ENCODE measurements at regions not wholly inside any gene's neighbourhood (a gene's known extent, or its start where the extent isn't known, plus 50 kb on each side); places are given as distances from the start of the nearest gene placed in this dataset.
"Not testable (repeated sequence)": the region's sequence is repeated elsewhere in the genome, so short reads cannot be mapped to it uniquely, and the experiment has no call there.

DNA sequence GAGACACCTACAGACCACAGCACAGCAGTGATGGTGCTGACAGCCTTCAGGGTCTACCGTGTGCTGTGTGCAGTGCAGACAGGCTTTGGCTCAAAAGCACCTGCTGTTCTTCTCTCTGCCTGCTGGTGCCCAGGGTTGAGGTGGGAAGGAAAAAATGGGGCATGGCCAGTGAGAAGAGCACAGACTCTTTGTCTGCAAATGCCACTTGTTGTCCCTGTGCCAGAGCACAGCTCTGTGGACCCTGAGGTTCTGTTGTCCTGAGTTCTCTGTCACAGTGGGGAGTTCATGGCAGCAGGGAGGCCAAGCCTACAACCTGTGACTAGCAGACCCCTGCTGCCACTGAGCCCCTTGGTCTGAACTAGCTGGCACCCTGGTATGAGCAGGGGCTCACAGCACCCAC is 376.7 kb downstream of the GLRX3 start:
- no peak for DNase-seq (ENCODE audit: low spot score)

DNA sequence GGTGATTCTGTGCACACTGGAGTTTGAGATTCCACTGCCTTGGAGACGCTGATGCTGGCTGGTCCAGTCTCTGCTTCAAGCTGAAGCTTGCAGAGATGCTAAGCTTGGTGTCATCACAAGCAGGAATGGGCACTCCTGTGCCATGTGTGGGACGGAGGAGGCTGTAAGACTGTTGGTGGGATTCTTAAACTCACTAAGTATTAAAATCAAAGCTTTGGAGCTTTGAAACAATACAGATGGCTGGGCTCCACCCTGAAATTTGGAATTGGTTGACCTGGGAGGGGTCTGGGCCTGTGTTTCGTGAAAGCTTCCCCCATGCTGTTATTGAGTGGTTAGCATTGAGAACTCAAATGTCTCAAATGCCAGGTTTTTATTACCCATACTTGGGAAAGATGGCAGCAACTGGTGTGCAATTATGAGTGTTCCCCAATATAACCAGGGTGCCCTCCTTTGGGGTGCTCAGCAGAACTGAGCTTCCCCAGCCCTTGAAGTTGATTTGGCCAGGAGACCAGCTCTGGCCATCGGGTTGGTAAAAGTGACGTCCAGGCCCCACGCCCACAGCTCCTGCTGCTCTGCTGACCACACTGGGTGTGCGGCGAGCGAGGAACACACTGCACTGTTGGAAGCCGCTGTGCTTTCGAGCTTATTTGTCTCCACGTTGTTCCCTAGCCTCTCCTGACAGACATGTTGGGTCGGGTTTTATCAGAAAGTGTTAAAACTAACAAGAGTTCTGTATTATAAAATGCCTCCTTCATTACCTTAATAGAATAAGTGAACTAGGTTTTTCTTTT is 377.7 kb downstream of the GLRX3 start:
- no peak for DNase-seq (ENCODE audit: low spot score)

DNA sequence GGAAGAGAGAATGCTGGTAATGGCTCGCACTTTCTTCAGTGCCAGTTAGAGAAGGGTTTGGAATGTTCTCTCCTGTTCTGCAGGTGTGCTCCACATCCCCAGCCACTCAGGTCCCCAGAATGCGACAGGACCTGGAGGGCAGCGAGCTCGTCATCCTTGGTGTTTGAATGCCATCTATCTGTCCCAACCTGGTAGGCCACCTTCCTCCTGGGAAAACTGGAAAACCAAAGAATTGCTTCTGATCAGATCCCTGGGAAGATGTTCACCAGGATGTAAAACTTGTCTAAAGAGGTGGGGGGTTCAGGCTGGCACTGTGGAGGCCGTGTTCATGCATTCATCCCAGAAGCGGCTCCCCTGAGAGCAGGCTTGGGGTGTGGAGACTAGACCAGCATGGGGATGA is 379.5 kb downstream of the GLRX3 start:
- DNase-seq (ENCODE audit: low spot score) = no peak

DNA sequence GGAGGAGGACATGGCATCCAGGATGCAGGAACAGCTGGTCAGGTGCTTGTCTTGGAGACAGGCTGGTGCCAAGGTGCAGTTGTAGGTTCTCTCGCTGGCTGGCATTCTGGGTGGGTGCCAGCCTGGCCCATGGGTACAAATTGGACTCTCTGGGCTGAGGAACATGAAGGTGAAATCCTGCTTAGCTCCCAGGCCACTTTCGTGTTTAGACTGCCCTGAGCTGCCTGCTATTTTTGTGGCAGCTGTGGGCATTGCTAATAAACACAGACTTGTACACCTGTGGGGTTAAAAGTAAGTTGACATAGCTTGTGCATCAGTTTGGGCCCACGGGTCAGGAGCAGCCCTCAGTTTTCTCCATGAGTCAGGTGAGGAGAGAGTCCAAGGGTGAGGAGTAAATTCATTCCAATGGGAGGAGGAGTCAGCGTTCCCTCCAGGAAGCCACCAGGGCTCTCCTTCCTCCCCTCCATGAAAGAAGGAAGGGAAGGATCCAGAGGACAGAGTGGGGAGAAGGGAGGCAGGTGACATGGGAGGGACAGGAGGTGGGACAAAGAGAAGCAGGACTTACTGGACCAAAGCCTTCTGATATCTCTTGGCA is 380.0 kb downstream of the GLRX3 start:
- no peak for DNase-seq (ENCODE audit: low spot score)

DNA sequence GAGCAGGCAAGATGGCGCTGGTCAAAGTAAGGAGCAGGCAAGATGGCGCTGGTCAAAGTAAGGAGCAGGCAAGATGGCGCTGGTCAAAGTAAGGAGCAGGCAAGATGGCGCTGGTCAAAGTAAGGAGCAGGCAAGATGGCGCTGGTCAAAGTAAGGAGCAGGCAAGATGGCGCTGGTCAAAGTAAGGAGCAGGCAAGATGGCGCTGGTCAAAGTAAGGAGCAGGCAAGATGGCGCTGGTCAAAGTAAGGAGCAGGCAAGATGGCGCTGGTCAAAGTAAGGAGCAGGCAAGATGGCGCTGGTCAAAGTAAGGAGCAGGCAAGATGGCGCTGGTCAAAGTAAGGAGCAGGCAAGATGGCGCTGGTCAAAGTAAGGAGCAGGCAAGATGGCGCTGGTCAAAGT is 382.7 kb downstream of the GLRX3 start:
- DNase-seq (ENCODE audit: low spot score) = not testable (repeated sequence)

DNA sequence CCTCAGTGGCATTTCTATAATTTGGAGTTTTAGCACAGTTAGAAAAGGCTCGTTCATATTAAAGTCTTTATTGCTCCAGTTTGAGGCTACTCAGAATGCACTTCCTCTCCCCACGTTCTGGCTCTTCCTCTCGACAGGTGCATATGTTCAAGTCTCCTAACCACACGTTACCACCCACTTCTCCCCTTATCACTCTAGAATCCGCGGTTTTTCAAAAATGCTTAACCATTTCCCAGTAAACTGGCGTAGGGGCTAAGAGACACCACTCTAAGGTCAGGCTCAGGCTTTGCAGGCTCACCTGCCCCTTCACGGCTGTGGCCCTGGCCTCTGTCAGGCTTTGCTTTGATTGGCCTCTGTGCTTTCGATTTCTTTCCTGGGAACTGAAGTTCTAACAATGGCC is 383.6 kb downstream of the GLRX3 start:
- DNase-seq (ENCODE audit: low spot score) = no peak

DNA sequence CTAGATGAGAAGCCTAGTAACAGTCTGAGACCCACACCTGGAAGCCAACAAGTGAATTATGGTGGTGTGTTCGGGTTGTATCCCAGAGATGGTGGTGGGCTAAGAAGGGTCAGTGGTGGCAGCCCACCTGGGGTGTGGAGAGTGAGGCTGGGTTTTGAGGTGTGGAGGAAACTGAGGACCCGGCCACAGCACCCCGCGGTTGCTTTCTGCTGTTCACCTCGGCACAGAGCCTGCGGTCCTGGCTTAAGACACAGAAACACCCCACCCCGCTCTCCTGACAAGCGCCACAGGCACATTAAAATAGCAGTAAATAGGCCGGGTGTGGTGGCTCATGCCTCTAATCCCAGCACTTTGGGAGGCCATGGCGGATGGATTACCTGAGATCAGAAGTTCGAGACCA is 395.1 kb downstream of the GLRX3 start:
- DNase-seq (ENCODE audit: low spot score) = no peak

DNA sequence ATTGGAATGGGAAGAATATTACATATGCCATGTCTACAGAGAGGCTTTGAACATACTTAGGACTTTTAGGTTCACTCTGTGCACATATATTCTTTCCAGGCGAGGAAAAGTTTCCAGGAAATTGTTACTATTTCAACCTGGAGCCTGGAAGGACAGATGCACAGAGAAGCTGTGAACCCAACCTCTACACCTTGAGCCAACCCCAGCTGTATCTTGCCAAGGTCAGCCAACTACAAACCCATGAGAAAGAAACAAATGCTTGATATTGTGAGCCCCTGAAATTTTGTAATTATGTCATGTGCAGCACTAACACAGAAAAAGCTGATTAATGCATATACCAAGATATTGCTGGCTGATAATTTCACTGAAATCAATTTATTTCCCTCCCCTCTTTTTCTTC is 404.9 kb downstream of the GLRX3 start:
- no peak for DNase-seq (ENCODE audit: low spot score)

DNA sequence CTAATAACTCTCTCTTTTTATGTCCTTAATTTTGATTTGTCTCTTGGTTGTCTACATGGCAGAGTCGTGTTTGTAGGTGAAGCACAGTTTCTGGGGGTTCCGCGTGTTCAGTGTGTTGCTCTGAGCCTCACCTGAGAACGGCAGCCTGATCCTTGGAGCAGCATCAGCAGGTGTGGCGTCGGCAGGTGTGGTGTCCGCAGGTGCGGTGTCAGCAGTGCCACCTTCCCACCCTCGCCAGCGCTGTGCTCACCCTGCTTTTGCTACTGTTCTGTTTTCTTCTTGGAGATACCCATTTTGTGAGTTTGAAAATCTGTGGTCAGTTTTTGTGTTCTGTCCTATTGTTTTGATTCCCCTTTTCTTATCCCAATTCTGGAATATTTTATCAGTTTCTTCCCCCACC is 406.6 kb downstream of the GLRX3 start:
- no peak for DNase-seq (ENCODE audit: low spot score)

DNA sequence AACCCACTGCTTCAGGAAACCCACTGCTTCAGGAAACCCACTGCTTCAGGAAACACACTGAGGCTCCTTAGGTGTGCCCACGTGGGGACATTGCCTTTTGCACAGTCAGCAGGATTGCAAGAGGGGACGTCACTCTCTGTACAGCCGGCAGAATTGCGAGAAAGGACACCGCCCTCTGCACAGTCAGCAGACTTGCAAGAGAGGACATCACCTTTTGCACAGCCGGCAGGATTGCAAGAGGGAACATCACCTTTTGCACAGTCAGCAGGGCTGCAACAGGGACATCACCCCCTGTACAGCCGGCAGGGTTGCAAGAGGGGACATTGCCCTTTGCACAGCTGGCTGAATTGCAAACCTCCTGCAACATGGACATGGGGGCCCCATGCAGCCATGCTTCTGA is 407.6 kb downstream of the GLRX3 start:
- no peak for DNase-seq (ENCODE audit: low spot score)

DNA sequence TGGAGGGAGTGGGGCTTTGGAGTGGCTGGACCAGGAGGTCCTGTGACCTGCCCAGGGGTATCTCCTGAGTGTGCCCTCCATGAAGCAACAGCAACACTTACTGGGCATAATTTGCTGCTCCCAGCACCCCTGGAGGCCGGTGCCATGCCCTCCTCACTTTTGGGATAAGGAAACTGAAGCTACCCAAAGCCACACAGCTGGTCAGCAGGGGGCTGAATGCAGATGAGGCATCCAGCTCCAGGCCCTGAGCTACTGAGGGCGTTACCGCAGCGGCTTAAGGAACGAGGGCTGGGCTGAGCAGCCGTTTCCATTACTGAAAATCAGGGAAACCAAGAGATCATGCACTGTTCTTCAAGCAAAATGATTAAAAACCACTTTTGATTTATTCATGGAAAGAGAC is 408.9 kb downstream of the GLRX3 start:
- DNase-seq (ENCODE audit: low spot score) = no peak

DNA sequence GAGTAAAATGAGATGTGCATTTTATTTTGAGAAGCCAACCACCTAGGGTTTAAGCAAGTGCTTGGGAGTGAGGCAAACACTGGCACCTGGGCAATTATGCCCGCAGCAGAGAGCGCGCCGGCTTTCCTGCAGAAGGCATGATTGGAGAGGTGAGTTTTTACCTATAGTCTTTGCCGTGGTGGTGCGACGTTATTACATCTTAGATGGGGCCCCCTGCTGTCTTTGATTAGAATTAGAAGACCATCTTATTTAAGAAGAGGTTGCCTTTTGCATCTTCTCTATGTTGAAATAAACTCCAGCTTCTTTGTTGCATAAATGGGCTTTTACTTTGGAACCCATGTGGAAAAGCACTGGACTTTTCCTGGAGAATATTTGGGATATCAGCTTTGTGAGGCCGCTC is 409.5 kb downstream of the GLRX3 start:
- DNase-seq (ENCODE audit: low spot score) = no peak

DNA sequence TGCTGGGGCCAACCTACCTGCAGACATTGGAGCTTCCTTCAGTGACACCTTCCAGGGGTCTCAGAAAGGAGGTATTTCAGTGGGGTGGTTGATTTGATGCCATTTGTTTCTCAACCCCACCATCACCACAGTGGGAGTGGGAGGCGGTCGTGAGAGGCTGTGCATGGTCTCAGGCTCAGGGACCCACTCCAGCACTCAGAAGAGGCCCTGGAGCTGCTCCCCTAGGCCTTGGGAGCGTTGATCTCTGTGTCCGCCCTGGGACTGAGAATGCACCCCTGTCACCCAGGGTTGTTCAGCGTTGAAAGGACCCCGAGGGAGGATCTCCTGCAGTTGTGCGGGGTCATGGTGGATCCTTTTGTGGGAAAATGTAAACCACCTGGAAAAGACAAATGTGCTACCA is 410.6 kb downstream of the GLRX3 start:
- no peak for DNase-seq (ENCODE audit: low spot score)

DNA sequence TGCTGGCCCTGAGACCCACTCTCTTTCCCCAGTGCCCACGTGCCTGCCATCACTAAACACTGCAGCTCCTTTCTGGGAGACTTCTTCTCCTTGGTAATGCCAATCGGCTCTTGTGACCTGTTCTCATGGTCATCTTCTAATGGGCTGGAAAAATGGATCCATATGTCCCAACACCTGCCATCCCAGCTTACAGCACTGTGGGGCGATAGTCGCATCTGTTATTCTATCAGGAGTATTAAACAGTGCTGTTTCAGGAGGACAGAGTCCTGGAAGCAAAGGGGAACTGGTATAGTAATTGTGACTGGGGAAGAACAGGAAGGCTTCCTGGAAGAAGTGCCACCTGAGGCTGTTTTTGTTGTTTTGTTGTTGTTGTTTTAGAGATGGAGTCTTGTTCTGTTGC is 411.2 kb downstream of the GLRX3 start:
- no peak for DNase-seq (ENCODE audit: low spot score)

DNA sequence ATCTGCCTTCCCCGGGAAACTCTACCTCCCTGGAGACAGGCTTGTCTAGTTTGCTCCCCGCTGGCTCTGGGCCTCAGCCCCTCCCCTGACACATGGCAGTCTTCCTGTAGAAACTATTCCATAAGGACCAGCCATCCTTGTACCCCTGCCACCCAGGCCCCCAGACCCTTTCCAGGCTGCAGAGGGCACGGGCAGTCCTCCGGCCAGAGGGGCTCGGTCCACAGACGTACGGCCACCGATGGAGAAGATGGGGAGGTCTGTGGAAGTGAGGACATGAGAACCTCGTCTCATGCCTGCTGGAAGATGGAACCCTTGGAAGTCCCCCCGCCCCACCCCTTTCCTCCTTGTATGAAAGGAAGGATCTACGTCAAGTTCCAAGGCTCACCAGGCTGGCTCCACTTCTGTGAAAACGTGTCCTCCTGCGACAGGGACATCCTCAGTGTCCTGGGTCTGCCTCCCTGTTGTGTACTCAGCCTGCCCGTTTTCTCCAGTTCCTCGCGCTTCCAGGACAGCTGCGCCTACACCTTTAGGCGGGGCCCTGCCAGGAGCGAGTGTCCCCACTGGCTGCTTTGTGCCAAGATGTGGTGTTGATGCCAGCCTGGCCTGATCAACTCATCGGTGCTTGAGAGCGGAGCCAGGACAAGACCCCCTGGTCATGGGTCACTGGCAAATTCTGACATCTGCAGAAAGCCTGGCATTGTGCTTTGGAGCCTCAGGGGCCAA is 414.9 kb downstream of the GLRX3 start:
- no peak for DNase-seq (ENCODE audit: low spot score)

DNA sequence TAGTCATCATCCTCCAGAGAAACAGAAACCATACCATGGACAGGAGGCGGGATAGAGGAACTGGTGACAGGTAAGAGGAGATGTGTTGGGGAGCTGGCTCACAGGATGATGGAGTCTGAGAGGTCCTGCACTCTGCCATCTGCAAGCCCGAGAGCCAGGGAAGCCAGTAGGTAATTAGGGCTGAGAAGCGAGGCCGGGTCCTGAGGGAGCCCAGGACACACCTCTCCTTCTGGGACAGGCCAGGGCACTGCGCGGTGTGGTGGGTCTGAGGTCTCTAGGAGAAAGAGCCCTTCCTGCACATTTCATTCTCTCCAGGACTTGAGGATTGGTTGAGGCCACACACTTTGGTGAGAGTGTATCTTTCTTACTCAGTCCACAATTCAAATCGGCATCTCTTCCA is 415.5 kb downstream of the GLRX3 start:
- no peak for DNase-seq (ENCODE audit: low spot score)

DNA sequence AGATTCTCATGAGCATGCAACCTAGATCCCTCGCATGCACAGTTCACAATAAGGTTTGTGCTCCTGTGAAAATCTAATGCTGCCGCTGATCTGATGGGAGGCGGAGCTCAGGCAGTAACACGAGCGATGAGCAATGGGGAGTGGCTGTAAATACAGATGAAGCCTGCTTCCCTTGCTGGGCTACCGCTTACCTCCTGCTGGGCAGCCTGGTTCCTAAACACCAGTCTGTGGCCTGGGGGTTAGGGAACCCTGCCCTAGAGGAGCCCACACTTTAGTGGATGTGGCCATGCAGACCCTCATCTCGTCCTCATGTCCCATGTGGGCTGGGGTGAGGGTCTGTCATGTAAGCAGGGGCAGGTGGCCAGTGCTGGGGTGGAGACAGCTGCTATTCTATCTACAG is 417.6 kb downstream of the GLRX3 start:
- DNase-seq (ENCODE audit: low spot score) = no peak

DNA sequence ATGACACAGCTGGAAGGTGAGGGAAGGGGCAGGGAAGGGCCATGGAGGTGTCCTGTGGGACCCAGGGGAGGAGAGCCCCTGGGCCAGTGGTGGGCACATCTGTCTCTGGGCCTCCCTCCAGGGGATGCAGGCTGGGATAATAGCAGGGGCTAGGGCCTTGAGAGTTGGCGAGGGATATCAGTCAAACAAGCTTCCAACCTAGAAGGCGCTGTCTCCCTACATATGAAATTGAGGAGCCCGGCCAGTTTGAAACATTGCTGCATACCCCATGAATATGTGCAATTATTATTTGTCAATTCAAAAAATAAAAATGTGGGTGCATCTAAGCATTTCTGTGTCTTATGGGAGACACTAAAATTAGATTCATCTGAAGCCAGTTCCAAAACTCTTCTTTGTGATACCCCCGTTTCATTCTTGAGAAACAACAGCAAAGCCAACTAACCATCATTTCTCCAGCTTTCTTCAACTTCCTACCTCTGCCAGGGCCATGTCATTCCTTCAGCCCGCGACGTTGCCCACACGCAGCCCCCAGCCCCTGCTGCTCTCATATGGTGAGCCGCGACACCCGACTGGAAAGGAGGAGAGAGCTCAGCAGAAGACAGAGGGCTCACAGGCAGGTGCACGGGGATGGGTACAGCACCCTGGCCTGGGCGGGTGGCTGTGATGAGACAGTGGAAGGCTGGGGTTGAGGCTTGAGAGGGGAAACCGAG is 418.7 kb downstream of the GLRX3 start:
- no peak for DNase-seq (ENCODE audit: low spot score)

DNA sequence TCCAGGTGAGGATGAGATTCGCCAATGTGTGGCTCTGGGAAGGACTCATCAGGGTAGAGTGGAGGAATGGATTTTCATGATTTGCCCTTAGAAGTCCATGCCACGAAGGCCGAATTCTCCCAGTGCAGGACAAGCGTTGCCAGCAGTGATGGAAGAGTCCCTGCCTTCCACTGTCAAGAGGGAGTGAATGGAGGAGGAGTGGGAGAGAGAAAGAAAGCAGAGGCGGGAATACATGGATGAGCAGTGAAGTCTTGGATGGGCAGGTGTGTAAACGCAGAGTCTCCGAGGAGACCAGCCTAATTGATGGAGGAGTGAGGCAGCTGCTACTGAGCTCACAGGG is 419.2 kb downstream of the GLRX3 start:
- no peak for DNase-seq (ENCODE audit: low spot score)

DNA sequence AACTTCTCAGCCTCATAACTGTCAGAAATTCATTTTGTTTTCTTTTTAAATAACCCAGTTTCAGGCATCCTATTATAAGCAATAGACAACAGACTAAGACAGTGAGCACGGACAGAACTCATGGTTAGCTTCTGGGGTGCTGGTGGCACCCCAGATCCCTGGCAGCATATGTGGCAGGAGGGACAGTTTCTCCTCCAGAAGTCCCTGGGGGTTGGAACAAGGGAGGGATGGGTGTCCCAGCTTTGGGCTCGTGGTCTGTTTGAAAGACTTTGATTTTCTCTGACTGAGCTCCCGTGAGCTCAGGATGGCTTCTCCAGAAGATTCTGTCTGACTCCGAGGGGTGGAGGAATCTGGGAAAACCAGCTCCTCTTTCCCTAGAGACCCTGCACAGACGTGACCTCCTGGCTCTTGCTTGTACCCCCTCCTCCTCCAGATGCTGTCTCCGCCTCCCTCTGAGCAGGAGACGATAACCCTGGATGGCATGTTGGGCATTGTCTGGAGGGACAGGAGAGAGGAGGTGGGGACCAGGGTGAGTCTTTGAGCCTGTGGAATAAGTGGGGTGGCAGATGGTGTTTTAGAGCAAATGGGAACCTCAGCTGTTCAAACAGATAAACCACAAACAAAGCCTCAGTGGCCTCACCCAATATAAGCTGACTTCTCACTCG is 421.1 kb downstream of the GLRX3 start:
- no peak for DNase-seq (ENCODE audit: low spot score)

DNA sequence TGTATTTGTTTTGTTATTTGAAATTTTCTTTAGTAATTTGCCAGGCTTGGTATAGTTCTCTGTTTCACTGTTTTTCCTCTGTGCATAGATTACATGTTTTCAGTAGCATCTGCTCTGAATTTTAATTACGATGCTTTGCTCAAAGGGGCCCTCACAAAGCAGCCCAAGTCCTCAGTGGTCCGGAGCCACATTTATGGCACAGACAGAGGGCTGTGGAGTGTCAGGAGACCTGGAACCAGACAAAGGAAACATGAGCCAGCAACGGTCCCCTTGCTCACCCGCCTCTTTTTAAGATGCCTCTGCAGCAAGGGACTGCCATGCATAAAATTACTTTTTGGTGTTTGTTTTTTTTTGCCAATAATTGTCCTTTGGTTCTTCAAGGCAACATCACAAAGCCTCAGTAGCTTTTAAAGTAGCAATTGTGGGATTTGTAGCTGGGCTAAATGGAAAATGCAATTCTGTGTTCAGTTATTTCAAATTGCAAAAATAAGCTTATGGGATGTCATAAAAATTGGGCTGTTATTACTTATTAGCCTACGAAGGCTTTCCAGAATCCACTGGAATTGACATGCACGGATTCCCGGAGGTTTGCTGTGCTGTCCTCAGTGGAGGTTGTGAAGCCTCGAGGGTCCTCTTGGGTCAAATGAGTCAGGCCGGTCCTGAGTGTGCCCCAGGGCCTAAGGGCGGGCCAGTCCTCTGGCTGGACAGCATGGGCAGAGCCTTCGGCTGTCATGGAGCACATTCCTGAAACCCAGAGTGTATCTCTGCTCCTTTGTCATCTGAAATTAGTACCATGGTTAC is 422.8 kb downstream of the GLRX3 start:
- no peak for DNase-seq (ENCODE audit: low spot score)

DNA sequence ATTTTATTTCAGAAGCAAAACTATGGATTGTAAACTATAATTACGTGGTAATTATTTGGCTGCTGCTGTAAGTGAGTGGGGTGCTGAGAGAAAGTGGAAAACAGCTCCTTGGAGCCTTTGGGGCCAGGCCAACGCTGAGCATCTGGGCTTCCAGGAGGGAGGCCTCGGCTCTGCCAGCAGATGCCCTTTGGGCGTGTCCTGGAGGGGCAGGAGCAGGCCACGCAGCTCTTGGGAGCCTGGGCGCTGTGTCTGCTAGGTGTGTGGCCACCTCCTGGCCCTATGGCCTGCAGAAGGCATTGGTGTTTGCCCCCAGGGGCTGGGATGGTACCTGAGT is 423.3 kb downstream of the GLRX3 start:
- no peak for DNase-seq (ENCODE audit: low spot score)
